K562 (cell line): ENCODE measurements at regions not wholly inside any gene's neighbourhood (a gene's known extent, or its start where the extent isn't known, plus 50 kb on each side); places are given as distances from the start of the nearest gene placed in this dataset.

Experiments
- ATAC-seq: fragments of 200-7000 bp; cut with Tn5 transposase; 3 replicates; pipeline ENCODE4 v1.9.1; 2020; ENCODE audit warnings: moderate library complexity
- BruUV-seq: library from RNA; stranded (reverse); fragments of 400-500 nt; replicated peaks from 2 replicates; lab custom pipeline; 2021; lab: Mats Ljungman, UMichigan
- CTCF ChIA-PET: fragments of 300-600 bp; formaldehyde crosslinking; extraction: SDS; loops from one replicate; lab custom pipeline; 2021; ENCODE audit warnings: low intra/inter-chr PET ratio; lab: Yijun Ruan, JAX
- POLR2A ChIA-PET: fragments of 300-600, 350-650 bp; sonication (Branson Sonifier 250); formaldehyde crosslinking; extraction: SDS; loops from one replicate; lab custom pipeline; 2021; ENCODE audit warnings: antibody characterized with exemption, inconsistent platforms; lab: Yijun Ruan, JAX
- DNase-seq, 4 experiments: peaks; one replicate each; pipeline versions ENCODE4 v3.0.0 to v3.0.0-alpha.2; 2011 to 2018; ENCODE audit warnings: low spot score in 3 of 4, mixed read lengths in 3 of 4; ENCODE audit errors: extremely low read depth in 1 of 4
- FAIRE-seq: peaks from 2 replicates; lab custom pipeline; 2011; peaks lifted over from hg19 to GRCh38; lab: Jason Lieb, UNC
- H2AFZ ChIP-seq: 2 replicates; pipeline ENCODE4 v1.6.0; 2011; ENCODE audit warnings: low read depth, low read length, control low read depth, inconsistent platforms
- H3K27ac ChIP-seq: fragments of 200-600 bp; 3 replicates; pipeline ENCODE4 v1.8.0; 2011; ENCODE audit warnings: low read depth, mild to moderate bottlenecking, control low read depth, inconsistent platforms, low read length, moderate library complexity, mixed read lengths; ENCODE audit errors: extremely low read depth
- H3K27me3 ChIP-seq, 2 experiments: fragments of 300-600 bp in 1 of 2; 2 replicates in 1 of 2; 3 replicates in 1 of 2; pipeline versions ENCODE4 v1.6.0 to v1.8.0; 2011; ENCODE audit warnings: inconsistent platforms in 2 of 2, low read length in 2 of 2, mild to moderate bottlenecking in 1 of 2, mixed read lengths in 1 of 2, moderate library complexity in 1 of 2; ENCODE audit not compliant: control insufficient read depth in 2 of 2, insufficient read depth in 2 of 2
- H3K36me3 ChIP-seq: fragments of 300-600 bp; 3 replicates; pipeline ENCODE4 v1.8.0; 2011; ENCODE audit warnings: mild to moderate bottlenecking, low read length, inconsistent platforms; ENCODE audit not compliant: control insufficient read depth, insufficient read depth
- H3K4me1 ChIP-seq, 2 experiments: fragments of 200-600 bp in 1 of 2; replicated peaks in 1 of 2; 2 replicates in 1 of 2; 3 replicates in 1 of 2; pipeline versions ENCODE4 v1.5.1 to v1.8.0; 2011; ENCODE audit warnings: inconsistent platforms in 2 of 2, low read length in 2 of 2, mild to moderate bottlenecking in 1 of 2, mixed read lengths in 1 of 2, moderate library complexity in 1 of 2; ENCODE audit not compliant: control insufficient read depth in 2 of 2, insufficient read depth in 2 of 2
- H3K4me2 ChIP-seq: 2 replicates; pipeline ENCODE4 v1.6.1; 2011; ENCODE audit warnings: low read length, control low read depth, inconsistent platforms, mixed read lengths; ENCODE audit not compliant: insufficient read depth
- H3K4me3 ChIP-seq: fragments of 200-600 bp; sonication (generic), shearing (Covaris generic); 2 replicates; pipeline ENCODE4 v1.5.1; 2016; ENCODE audit warnings: control low read depth, inconsistent platforms
- H3K79me2 ChIP-seq: fragments of 200-600 bp; 3 replicates; pipeline ENCODE4 v1.8.0; 2011; ENCODE audit warnings: low read length, inconsistent platforms; ENCODE audit not compliant: control insufficient read depth, insufficient read depth
- H3K9ac ChIP-seq, 2 experiments: 2 replicates each; pipeline versions ENCODE4 v1.6.0 to v1.6.1; 2011; ENCODE audit warnings: low read depth in 2 of 2, low read length in 2 of 2, control low read depth in 1 of 2, inconsistent platforms in 1 of 2, mild to moderate bottlenecking in 1 of 2, mixed read lengths in 1 of 2; ENCODE audit not compliant: insufficient read depth in 1 of 2
- H3K9me1 ChIP-seq: one replicate; pipeline ENCODE4 v1.6.0; 2011; ENCODE audit warnings: inconsistent platforms, mild to moderate bottlenecking, low read length, moderate library complexity; ENCODE audit not compliant: control insufficient read depth, insufficient read depth
- H3K9me3 ChIP-seq: replicated peaks from 2 replicates; pipeline ENCODE4 v1.5.1; 2011; ENCODE audit warnings: low read depth, low read length, inconsistent platforms; ENCODE audit not compliant: control insufficient read depth, insufficient read depth
- H4K20me1 ChIP-seq: replicated peaks from 2 replicates; pipeline ENCODE4 v1.6.1; 2011; ENCODE audit warnings: low read length, inconsistent platforms, mixed read lengths; ENCODE audit not compliant: control insufficient read depth, insufficient read depth
- ARID3B ChIP-seq: fragments of 250-450 bp; sonication (Bioruptor Pico); IDR thresholded peaks from 2 replicates; pipeline ENCODE4 v1.4.0; 2020; ENCODE audit warnings: borderline replicate concordance
- ATF4 ChIP-seq: fragments of 450-650 bp; formaldehyde crosslinking; IDR thresholded peaks from 2 replicates; pipeline ENCODE4 v1.4.0; 2022; ENCODE audit warnings: mild to moderate bottlenecking, moderate library complexity
- CBX5 ChIP-seq: IDR thresholded peaks from 2 replicates; pipeline ENCODE4 v1.6.1; 2014; ENCODE audit warnings: low read depth, borderline replicate concordance
- CSDE1 ChIP-seq, 2 experiments: fragments of 450-650 bp; IDR thresholded peaks; 2 replicates each; pipeline ENCODE4 v1.6.1; 2016; ENCODE audit warnings: mild to moderate bottlenecking in 1 of 2
- CTCF ChIP-seq, 3 experiments: IDR thresholded peaks in 2 of 3; conservative IDR thresholded peaks in 1 of 3; 2 replicates each; pipeline ENCODE4 v1.5.1; 2011 to 2012; ENCODE audit warnings: low read length in 3 of 3, mild to moderate bottlenecking in 3 of 3, control low read depth in 2 of 3, improper control_type of control experiment in 1 of 3, inconsistent platforms in 1 of 3, low read depth in 1 of 3, mixed read lengths in 1 of 3, moderate library complexity in 1 of 3; ENCODE audit not compliant: insufficient read depth in 2 of 3
- E2F3 ChIP-seq: fragments of 250-450 bp; sonication (Bioruptor Pico); IDR thresholded peaks from 2 replicates; pipeline ENCODE4 v1.4.0; 2020; ENCODE audit warnings: mild to moderate bottlenecking
- ERF ChIP-seq: fragments of 450-650 bp; formaldehyde crosslinking; IDR thresholded peaks from 2 replicates; pipeline ENCODE4 v1.4.0; 2020; ENCODE audit warnings: mild to moderate bottlenecking, mixed read lengths
- FOXM1 ChIP-seq, 2 experiments: fragments of 450-650 bp in 1 of 2; sonication (generic) in 1 of 2; formaldehyde crosslinking in 1 of 2; IDR thresholded peaks; 2 replicates each; pipeline versions ENCODE4 v1.6.1 to v1.9.0; 2017 to 2022; ENCODE audit warnings: low read depth in 2 of 2, mild to moderate bottlenecking in 2 of 2, missing genetic modification reagents in 1 of 2, moderate library complexity in 1 of 2
- MNT ChIP-seq, 2 experiments: fragments of 450-650 bp; conservative IDR thresholded peaks; 2 replicates each; pipeline ENCODE4 v1.6.1; 2017; ENCODE audit warnings: mild to moderate bottlenecking in 2 of 2, moderate library complexity in 2 of 2
- NBN ChIP-seq: fragments of 450-650 bp; IDR thresholded peaks from 2 replicates; pipeline ENCODE4 v1.6.1; 2016; ENCODE audit warnings: low read depth, mild to moderate bottlenecking
- NONO ChIP-seq, 2 experiments: fragments of 200-400 bp in 1 of 2; fragments of 450-650 bp in 1 of 2; formaldehyde crosslinking in 1 of 2; IDR thresholded peaks; 2 replicates each; pipeline ENCODE4 v1.6.1; 2017; ENCODE audit warnings: low read depth in 2 of 2, mild to moderate bottlenecking in 2 of 2, moderate library complexity in 2 of 2, low read length in 1 of 2
- SNIP1 ChIP-seq: fragments of 450-650 bp; IDR thresholded peaks from 2 replicates; pipeline ENCODE4 v1.7.1; 2017; ENCODE audit warnings: low read depth, mild to moderate bottlenecking
- TSC22D4 ChIP-seq: fragments of 450-650 bp; IDR thresholded peaks from 2 replicates; pipeline ENCODE4 v1.6.1; 2016; ENCODE audit warnings: missing genetic modification characterization, missing biosample characterization, control low read depth
- USF2 ChIP-seq: sonication (generic); formaldehyde crosslinking; IDR thresholded peaks from 2 replicates; pipeline ENCODE4 v1.5.0; 2020; ENCODE audit warnings: missing genetic modification reagents
- ZNF274 ChIP-seq: IDR thresholded peaks from 2 replicates; pipeline ENCODE4 v1.6.1; 2011; ENCODE audit warnings: low read depth, mild to moderate bottlenecking, low read length, moderate library complexity, borderline replicate concordance
- ZNF76 ChIP-seq: fragments of 250-450 bp; sonication (Bioruptor Pico); IDR thresholded peaks from 2 replicates; pipeline ENCODE4 v1.4.0; 2020; ENCODE audit warnings: mild to moderate bottlenecking, moderate library complexity, borderline replicate concordance
- ZSCAN32 ChIP-seq: fragments of 450-650 bp; formaldehyde crosslinking; IDR thresholded peaks from 2 replicates; pipeline ENCODE4 v1.4.0; 2020; ENCODE audit warnings: mild to moderate bottlenecking, moderate library complexity
- WGBS: fragments of 100-300 bp; shearing (Covaris generic); methylation state at CpG from one replicate; pipeline ENCODE4 v1.1.6; 2016; ENCODE audit warnings: low coverage, mixed read lengths; ENCODE audit not compliant: insufficient coverage; ENCODE audit errors: missing lambda C conversion rate; 5-methylcytosine and 5-hydroxymethylcytosine counted together
- in situ Hi-C: fragments of 300-500 bp; cut with MboI; formaldehyde crosslinking; loops from 4 replicates; pipeline ENCODE4 v1.15.0; 2018; ENCODE audit warnings: inconsistent platforms, mixed read lengths
- intact Hi-C: fragments of 100-400 bp; cut with micrococcal nuclease; formaldehyde crosslinking; loops from 2 replicates; pipeline ENCODE4 v1.14.2; 2022

- WGBS: 0% methylated on average over 4 of the region's 4 CpGs
- ATAC-seq (no peak), DNase-seq (no peak), FAIRE-seq (no peak)
- H2AFZ ChIP-seq: no peak overlapping the region
- H3K9me3 ChIP-seq: no peaks in the 10 kb centered on the region
- H3K79me2 ChIP-seq: no peaks in the 10 kb centered on the region
- in situ Hi-C loops: no loop called here
- CTCF ChIA-PET: no interaction called here
- no peak overlapping the region for H3K4me3 ChIP-seq
- H3K4me2 ChIP-seq: no peak overlapping the region
- H3K9me1 ChIP-seq: no peaks in the 10 kb centered on the region
- H3K27me3 ChIP-seq: peaks cover 0 to 2% of the 10 kb centered on the region in 2 experiments; a peak in 1 of 5 replicates
- H3K4me1 ChIP-seq: no peaks in the 10 kb centered on the region
- no peaks in the 10 kb centered on the region for H4K20me1 ChIP-seq
- H3K27ac ChIP-seq: no peak overlapping the region
- intact Hi-C loops: no loop called here
- POLR2A ChIA-PET: interaction anchor here (0.6 to 1.0 kb wide), 3 partner anchors 9 to 41 kb away, joined by 3 read pairs; no protein-coding TSS in a partner anchor
- BruUV-seq: no TSS peak
- H3K36me3 ChIP-seq: no peaks in the 10 kb centered on the region
- H3K9ac ChIP-seq: no peak overlapping the region
- TF ChIP-seq NBN: no peak
- TF ChIP-seq CTCF (IDR thresholded peaks at IDR 0.05 in 2 of 3, conservative IDR thresholded peaks at IDR 0.05 in 1 of 3; ENCODE audit: insufficient read depth in 2 of 3, low read depth in 1 of 3, low read length in 3 of 3): no peak
- TF ChIP-seq E2F3 (CRISPR knock-in tag): no peak
- no peak for TF ChIP-seq ERF (CRISPR knock-in tag)
- TF ChIP-seq ZSCAN32 (CRISPR knock-in tag): no peak
- no peak for TF ChIP-seq TSC22D4
- TF ChIP-seq ZNF76: no peak
- no peak for TF ChIP-seq CSDE1 (IDR thresholded peaks at IDR 0.05)
- no peak for TF ChIP-seq ATF4
- no peak for TF ChIP-seq ZNF274
- TF ChIP-seq SNIP1: no peak
- no peak for TF ChIP-seq ARID3B (CRISPR knock-in tag)
- no peak for TF ChIP-seq USF2 (CRISPR knock-in tag)
- TF ChIP-seq MNT (conservative IDR thresholded peaks at IDR 0.05): no peak
- no peak for TF ChIP-seq CBX5
- no peak for TF ChIP-seq FOXM1 (IDR thresholded peaks at IDR 0.05; ENCODE audit: low read depth)
- TF ChIP-seq FOXM1 (CRISPR knock-in tag; IDR thresholded peaks at IDR 0.05; ENCODE audit: low read depth): no peak
- no peak for TF ChIP-seq NONO (IDR thresholded peaks at IDR 0.05; ENCODE audit: low read depth in 2 of 2, low read length in 1 of 2)
Measured at GRCh38 chr15:59841036-59841435, 151.9 kb upstream of the BNIP2 start.
